Lower lobe of right lung (tissue), 2 donors: ENCODE measurements at regions not wholly inside any gene's neighbourhood (a gene's known extent, or its start where the extent isn't known, plus 50 kb on each side); places are given as distances from the start of the nearest gene placed in this dataset.

Experiments used
- ATAC-seq, 2 donors: fragments of 200-7000 bp; cut with Tn5 transposase; one replicate each; pipeline ENCODE4 v1.9.1; 2020 to 2022; ENCODE audit warnings: mild to moderate bottlenecking in 2 of 2, moderate library complexity in 2 of 2
- DNase-seq: peaks from one replicate; pipeline ENCODE4 v3.0.0-alpha.2; 2020
- H3K27ac ChIP-seq: fragments of 200-600 bp; one replicate; pipeline ENCODE4 v1.8.0; 2022
- H3K27me3 ChIP-seq: fragments of 200-600 bp; one replicate; pipeline ENCODE4 v1.8.0; 2022; ENCODE audit warnings: low read depth
- H3K36me3 ChIP-seq: fragments of 200-600 bp; one replicate; pipeline ENCODE4 v1.8.0; 2022; ENCODE audit warnings: mild to moderate bottlenecking
- H3K4me1 ChIP-seq: fragments of 200-600 bp; one replicate; pipeline ENCODE4 v1.8.0; 2022
- H3K4me3 ChIP-seq: fragments of 200-600 bp; one replicate; pipeline ENCODE4 v1.8.0; 2022; ENCODE audit warnings: mild to moderate bottlenecking
- H3K9me3 ChIP-seq: fragments of 200-600 bp; one replicate; pipeline ENCODE4 v1.8.0; 2022
- intact Hi-C: fragments of 100-400 bp; cut with DNase I; formaldehyde crosslinking; loops from one replicate; pipeline ENCODE4 v1.11.0; 2022
- TF ChIP-seq, protein P1 (sequence below): fragments of 200-600 bp; IDR thresholded peaks from one replicate; pipeline ENCODE4 v1.8.0; 2022; ENCODE audit warnings: antibody characterized with exemption, mild to moderate bottlenecking
- donor health status: DM: no; HTN: yes; CAD: no; lungs with severe emphysema.

DNA sequence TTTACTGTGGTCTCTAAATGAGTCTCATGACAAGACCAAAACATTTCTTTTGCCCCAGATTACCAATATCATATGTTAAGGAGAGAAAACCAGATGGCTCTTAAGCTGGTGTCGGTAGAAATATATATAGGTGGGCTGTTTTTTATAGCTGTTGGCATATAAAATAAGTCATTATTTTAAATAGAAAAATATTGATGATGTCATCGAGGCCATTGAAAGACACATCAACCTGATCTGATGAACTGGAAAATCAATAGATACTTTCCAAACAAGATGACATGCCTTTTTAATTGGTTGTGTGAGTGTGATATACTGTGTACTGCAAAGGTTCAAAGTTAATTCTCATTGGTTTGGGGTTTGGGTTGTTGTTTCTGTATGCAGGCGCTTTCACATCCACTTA lies 617.3 kb downstream of the CCDC171 start:
- TF ChIP-seq, protein P1, sequence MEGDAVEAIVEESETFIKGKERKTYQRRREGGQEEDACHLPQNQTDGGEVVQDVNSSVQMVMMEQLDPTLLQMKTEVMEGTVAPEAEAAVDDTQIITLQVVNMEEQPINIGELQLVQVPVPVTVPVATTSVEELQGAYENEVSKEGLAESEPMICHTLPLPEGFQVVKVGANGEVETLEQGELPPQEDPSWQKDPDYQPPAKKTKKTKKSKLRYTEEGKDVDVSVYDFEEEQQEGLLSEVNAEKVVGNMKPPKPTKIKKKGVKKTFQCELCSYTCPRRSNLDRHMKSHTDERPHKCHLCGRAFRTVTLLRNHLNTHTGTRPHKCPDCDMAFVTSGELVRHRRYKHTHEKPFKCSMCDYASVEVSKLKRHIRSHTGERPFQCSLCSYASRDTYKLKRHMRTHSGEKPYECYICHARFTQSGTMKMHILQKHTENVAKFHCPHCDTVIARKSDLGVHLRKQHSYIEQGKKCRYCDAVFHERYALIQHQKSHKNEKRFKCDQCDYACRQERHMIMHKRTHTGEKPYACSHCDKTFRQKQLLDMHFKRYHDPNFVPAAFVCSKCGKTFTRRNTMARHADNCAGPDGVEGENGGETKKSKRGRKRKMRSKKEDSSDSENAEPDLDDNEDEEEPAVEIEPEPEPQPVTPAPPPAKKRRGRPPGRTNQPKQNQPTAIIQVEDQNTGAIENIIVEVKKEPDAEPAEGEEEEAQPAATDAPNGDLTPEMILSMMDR: no peak
- H3K4me1 ChIP-seq: no peaks in the 10 kb centered on the region
- H3K4me3 ChIP-seq: no peak overlapping the region
- H3K9me3 ChIP-seq: no peaks in the 10 kb centered on the region
- intact Hi-C loops: no loop called here
- DNase-seq (no peak), ATAC-seq (no peak)
- H3K36me3 ChIP-seq: no peaks in the 10 kb centered on the region
- H3K27me3 ChIP-seq: no peaks in the 10 kb centered on the region
- H3K27ac ChIP-seq: no peak overlapping the region

DNA sequence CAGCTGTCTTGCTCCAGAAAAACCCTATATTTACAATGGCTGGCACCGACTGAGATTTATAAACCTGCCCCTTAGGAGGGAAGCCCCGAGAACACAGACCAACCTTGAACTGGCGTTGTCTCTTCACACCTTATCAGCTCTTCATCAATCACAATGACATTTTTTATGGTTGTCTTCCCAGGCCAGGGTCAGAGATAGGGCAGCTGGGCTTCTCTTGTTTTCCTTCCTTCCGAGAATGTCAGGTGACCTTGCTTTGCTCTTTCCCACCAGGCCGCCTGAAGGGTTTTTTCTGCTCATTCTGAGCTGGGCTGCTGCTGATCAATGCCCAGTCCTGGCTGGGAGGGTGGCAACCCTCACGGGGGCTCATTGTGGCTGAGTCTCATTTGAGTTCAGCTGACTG lies 619.1 kb downstream of the CCDC171 start:
- ATAC-seq: no peak

DNA sequence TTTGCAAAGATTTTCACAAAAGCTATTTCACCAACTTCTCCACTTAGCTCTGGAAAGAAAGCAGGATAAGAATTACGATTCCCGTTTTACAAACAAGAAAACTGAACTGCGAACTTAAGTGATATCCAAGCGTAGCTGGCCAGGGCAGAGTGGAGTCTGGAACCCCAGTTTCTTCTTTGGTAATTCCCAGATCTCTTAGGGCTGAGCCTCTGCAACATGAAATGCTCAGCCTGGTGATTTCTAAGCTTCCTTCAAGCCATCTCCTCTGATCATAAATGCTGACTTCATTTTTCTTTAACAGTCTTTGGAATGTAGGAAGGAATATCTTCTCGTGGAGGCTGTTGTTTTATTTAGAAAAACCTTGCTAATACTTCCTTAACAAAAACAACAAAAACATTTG lies 620.0 kb downstream of the CCDC171 start:
- H3K4me3 ChIP-seq: no peak overlapping the region
- ATAC-seq: no peak
- no peaks in the 10 kb centered on the region for H3K4me1 ChIP-seq
- no peak for DNase-seq
- TF ChIP-seq, protein P1: no peak
- no peaks in the 10 kb centered on the region for H3K9me3 ChIP-seq
- intact Hi-C loops: no loop called here
- no peaks in the 10 kb centered on the region for H3K27me3 ChIP-seq
- H3K36me3 ChIP-seq: no peaks in the 10 kb centered on the region
- no peak overlapping the region for H3K27ac ChIP-seq

More for the DNA sequence above, 619.1 kb downstream of the CCDC171 start:
- Histone ChIP-seq H3K27ac (no peak overlapping the region), H3K9me3 (no peaks in the 10 kb centered on the region), H3K4me1 (no peaks in the 10 kb centered on the region), H3K36me3 (no peaks in the 10 kb centered on the region), H3K4me3 (no peak overlapping the region), H3K27me3 (no peaks in the 10 kb centered on the region)
- DNase-seq: no peak
- intact Hi-C loops: no loop called here
- TF ChIP-seq, protein P1: no peak

DNA sequence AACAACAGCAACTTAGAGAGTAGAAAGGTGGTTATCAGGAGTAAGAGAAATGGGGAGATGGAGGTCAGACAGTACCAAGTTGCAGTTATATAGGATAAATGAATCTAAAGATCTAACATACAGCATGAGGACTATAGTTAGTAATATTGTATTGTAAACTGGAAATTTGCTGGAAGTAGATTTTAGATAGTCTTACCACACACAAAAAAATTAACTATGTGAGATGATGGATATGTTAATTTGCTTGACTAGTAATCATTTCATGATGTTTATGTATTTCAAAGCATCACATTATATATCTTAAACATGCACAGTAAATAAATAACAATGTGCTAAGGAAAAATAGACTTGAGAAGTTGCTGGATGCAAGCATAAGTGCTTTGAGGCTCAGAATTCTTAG lies 622.1 kb downstream of the CCDC171 start:
- TF ChIP-seq, protein P1: no peak
- intact Hi-C loops: no loop called here
- Histone ChIP-seq H3K27me3 (no peaks in the 10 kb centered on the region), H3K4me3 (no peak overlapping the region), H3K36me3 (no peaks in the 10 kb centered on the region), H3K9me3 (no peaks in the 10 kb centered on the region), H3K4me1 (no peaks in the 10 kb centered on the region), H3K27ac (no peak overlapping the region)
- ATAC-seq (no peak), DNase-seq (no peak)

DNA sequence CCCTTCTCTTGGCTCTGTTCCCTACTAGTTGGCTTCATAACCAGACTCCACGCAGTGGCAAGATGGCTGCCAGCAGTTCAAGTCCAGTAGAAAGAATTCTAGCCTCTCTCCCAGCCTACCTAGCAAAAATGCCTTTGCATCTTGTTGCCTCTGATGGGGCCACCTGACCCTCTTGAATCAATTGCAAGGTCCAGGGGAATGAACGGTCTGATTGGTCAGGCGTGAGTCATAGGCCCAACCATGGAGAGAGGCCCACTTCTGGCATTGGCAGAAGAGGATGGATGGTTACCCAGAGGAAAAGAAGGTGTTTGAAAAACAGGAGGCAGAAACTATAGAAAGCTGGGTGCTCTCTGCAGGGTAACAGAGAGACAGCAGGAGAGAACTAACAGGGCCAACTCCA lies 622.6 kb downstream of the CCDC171 start:
- no peak for DNase-seq
- TF ChIP-seq, protein P1: no peak
- no peak for ATAC-seq
- H3K4me1 ChIP-seq: no peaks in the 10 kb centered on the region
- H3K27ac ChIP-seq: no peak overlapping the region
- intact Hi-C loops: no loop called here
- no peaks in the 10 kb centered on the region for H3K9me3 ChIP-seq
- H3K27me3 ChIP-seq: no peaks in the 10 kb centered on the region
- H3K4me3 ChIP-seq: no peak overlapping the region
- no peaks in the 10 kb centered on the region for H3K36me3 ChIP-seq

DNA sequence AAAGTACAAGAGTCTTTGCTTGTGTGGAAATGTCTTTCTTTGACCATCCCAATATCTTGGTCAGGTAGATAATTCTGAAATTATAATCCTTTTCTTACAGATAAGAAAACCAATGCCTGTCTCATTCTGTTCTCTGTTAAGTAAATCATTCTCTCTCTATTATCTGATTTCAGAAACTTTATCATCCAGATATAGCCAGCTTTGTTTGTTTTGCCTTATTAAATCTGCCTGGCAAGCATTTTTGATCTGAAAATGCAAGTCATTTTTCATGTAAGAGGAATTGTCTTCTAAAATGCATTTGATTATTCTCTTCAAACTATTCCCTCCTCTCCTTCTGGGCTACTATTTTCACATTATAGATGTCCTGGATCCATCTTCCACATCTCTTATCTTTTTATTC lies 625.5 kb downstream of the CCDC171 start:
- no peak overlapping the region for H3K4me3 ChIP-seq
- H3K4me1 ChIP-seq: no peaks in the 10 kb centered on the region
- DNase-seq (no peak), ATAC-seq (no peak)
- H3K27ac ChIP-seq: no peak overlapping the region
- intact Hi-C loops: no loop called here
- H3K27me3 ChIP-seq: no peaks in the 10 kb centered on the region
- H3K36me3 ChIP-seq: no peaks in the 10 kb centered on the region
- H3K9me3 ChIP-seq: no peaks in the 10 kb centered on the region
- TF ChIP-seq, protein P1: no peak
